ENCODE measurements at regions not wholly inside any gene's neighbourhood (a gene's known extent, or its start where the extent isn't known, plus 50 kb on each side); places are given as distances from the start of the nearest gene placed in this dataset.

DNA sequence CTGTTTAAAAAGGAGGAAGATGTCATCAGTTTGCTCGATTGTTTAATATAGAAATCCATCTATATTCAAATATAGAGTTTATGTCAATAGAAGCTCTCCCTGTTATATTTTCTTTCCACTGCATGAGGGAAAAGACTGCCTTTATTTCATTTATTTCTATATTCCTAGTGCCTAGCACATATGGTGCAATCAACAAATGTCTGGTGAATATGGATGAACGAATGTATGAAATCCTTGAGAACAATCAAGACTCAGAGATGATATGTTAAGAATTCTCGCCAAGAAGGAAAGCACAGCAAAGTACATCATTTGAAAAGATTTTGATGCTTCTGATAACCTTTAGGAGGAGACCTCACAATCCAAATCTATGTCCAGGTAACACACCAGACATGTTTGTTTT is 296.0 kb upstream of the LMO3 start:
- CTCF ChIA-PET (ENCODE audit: unreplicated experiment) = no interaction called here
- Histone ChIP-seq H3K4me2 (ENCODE audit: low read length) (no peak overlapping the region), H3K4me1 (ENCODE audit: insufficient read depth, low read length, poor library complexity, severe bottlenecking) (no peaks in the 10 kb centered on the region), H3K27ac (ENCODE audit: low read depth, low read length, poor library complexity, severe bottlenecking) (no peak overlapping the region), H2AFZ (ENCODE audit: low read length) (no peak overlapping the region), H3K36me3 (ENCODE audit: insufficient read depth, low read length) (no peaks in the 10 kb centered on the region), H3K9me3 (ENCODE audit: low read length) (no peaks in the 10 kb centered on the region), H3K9me2 (ENCODE audit: insufficient read depth, low read length) (no peaks in the 10 kb centered on the region), H3K4me3 (ENCODE audit: low read depth, low read length, poor library complexity, severe bottlenecking) (no peak overlapping the region), H3K79me2 (ENCODE audit: insufficient read depth, low read depth, low read length) (no peaks in the 10 kb centered on the region), H4K20me1 (ENCODE audit: insufficient read depth, low read length) (no peaks in the 10 kb centered on the region)
- DNase-seq (ENCODE audit: low spot score) = no peak
- POLR2A ChIA-PET = interaction anchor here (0.5 to 0.6 kb wide), 2 partner anchors 39 to 88 kb away, joined by 3 to 6 read pairs; no protein-coding TSS in a partner anchor
- BruUV-seq (replicated peaks) = no TSS peak
- intact Hi-C loops (cut with micrococcal nuclease; ENCODE audit: unreplicated experiment) = no loop called here
- TF ChIP-seq, protein P1, sequence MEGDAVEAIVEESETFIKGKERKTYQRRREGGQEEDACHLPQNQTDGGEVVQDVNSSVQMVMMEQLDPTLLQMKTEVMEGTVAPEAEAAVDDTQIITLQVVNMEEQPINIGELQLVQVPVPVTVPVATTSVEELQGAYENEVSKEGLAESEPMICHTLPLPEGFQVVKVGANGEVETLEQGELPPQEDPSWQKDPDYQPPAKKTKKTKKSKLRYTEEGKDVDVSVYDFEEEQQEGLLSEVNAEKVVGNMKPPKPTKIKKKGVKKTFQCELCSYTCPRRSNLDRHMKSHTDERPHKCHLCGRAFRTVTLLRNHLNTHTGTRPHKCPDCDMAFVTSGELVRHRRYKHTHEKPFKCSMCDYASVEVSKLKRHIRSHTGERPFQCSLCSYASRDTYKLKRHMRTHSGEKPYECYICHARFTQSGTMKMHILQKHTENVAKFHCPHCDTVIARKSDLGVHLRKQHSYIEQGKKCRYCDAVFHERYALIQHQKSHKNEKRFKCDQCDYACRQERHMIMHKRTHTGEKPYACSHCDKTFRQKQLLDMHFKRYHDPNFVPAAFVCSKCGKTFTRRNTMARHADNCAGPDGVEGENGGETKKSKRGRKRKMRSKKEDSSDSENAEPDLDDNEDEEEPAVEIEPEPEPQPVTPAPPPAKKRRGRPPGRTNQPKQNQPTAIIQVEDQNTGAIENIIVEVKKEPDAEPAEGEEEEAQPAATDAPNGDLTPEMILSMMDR (conservative IDR thresholded peaks at IDR 0.05; ENCODE audit: low read length) = no peak

DNA sequence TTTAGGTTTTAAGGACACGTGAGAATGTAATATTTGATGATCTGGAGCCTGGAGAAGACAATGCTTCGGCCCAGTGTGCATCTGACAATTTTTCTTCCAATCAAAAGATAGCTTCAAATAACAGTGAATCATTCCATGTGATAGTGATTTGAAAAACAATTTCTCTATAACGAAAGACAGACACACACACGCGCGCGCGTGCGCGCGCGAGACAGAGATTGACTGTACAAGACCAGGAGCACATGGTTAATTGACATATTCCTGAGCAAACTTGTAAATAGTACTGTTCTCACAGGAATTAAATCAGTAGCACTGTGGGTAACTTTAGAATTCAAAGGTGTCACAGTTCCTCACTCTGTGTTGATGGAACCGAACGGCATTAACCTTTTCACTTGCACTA is 287.5 kb upstream of the LMO3 start:
- Histone ChIP-seq H3K79me2 (ENCODE audit: insufficient read depth, low read depth, low read length) (no peaks in the 10 kb centered on the region), H3K9me2 (ENCODE audit: insufficient read depth, low read length) (no peaks in the 10 kb centered on the region), H3K4me1 (ENCODE audit: insufficient read depth, low read length, poor library complexity, severe bottlenecking) (no peaks in the 10 kb centered on the region), H2AFZ (ENCODE audit: low read length) (no peak overlapping the region), H3K4me2 (ENCODE audit: low read length) (no peak overlapping the region), H3K9me3 (ENCODE audit: low read length) (no peaks in the 10 kb centered on the region), H3K27ac (ENCODE audit: low read depth, low read length, poor library complexity, severe bottlenecking) (no peak overlapping the region), H3K4me3 (ENCODE audit: low read depth, low read length, poor library complexity, severe bottlenecking) (no peak overlapping the region), H3K36me3 (ENCODE audit: insufficient read depth, low read length) (no peaks in the 10 kb centered on the region), H4K20me1 (ENCODE audit: insufficient read depth, low read length) (no peaks in the 10 kb centered on the region)
- ChIA-PET POLR2A (interaction anchor here (0.6 to 1.1 kb wide), 3 partner anchors 11 to 1238 kb away, joined by 3 to 6 read pairs (median 4); no protein-coding TSS in a partner anchor), CTCF (ENCODE audit: unreplicated experiment) (no interaction called here)
- TF ChIP-seq, protein P1 (conservative IDR thresholded peaks at IDR 0.05; ENCODE audit: low read length) = no peak
- TF ChIP-seq EZH2phosphoT487 (IDR thresholded peaks at IDR 0.05; ENCODE audit: borderline replicate concordance, low read depth, low read length) = no peak
- intact Hi-C loops (cut with micrococcal nuclease; ENCODE audit: unreplicated experiment) = no loop called here
- BruUV-seq (replicated peaks) = no TSS peak
- no peak for DNase-seq (ENCODE audit: low spot score)

DNA sequence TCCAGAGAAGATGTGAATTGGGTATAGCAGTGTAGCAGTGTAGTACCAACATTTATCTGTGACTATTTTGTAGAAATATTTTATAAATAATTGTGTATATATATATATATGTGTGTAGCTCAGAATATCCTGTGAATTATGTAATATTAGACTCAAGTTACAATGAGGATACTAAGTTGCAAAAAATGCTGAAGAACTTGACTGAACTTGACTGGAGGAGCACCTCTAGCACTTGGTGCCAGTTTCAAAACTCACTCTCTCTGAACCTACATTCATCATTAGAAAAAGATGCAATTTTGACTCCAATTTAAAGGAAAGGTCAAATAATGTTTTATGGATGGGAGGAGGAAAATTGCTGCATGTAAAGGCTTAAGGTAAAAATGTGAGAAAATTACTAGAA is 285.7 kb upstream of the LMO3 start:
- BruUV-seq (replicated peaks) = no TSS peak

More for the DNA sequence above, 285.7 kb upstream of the LMO3 start:
- no peak for DNase-seq (ENCODE audit: low spot score)
- ChIA-PET POLR2A (no interaction called here), CTCF (ENCODE audit: unreplicated experiment) (no interaction called here)
- no peaks in the 10 kb centered on the region for H3K9me3 ChIP-seq (ENCODE audit: low read length)
- H3K79me2 ChIP-seq (ENCODE audit: insufficient read depth, low read depth, low read length) = no peaks in the 10 kb centered on the region
- TF ChIP-seq EZH2phosphoT487 (IDR thresholded peaks at IDR 0.05; ENCODE audit: borderline replicate concordance, low read depth, low read length) = no peak
- TF ChIP-seq, protein P1 (conservative IDR thresholded peaks at IDR 0.05; ENCODE audit: low read length) = no peak
- H3K4me1 ChIP-seq (ENCODE audit: insufficient read depth, low read length, poor library complexity, severe bottlenecking) = no peaks in the 10 kb centered on the region
- H3K36me3 ChIP-seq (ENCODE audit: insufficient read depth, low read length) = no peaks in the 10 kb centered on the region
- no peak overlapping the region for H2AFZ ChIP-seq (ENCODE audit: low read length)
- H4K20me1 ChIP-seq (ENCODE audit: insufficient read depth, low read length) = no peaks in the 10 kb centered on the region
- no peak overlapping the region for H3K4me3 ChIP-seq (ENCODE audit: low read depth, low read length, poor library complexity, severe bottlenecking)
- no peaks in the 10 kb centered on the region for H3K9me2 ChIP-seq (ENCODE audit: insufficient read depth, low read length)
- H3K27ac ChIP-seq (ENCODE audit: low read depth, low read length, poor library complexity, severe bottlenecking) = no peak overlapping the region
- intact Hi-C loops (cut with micrococcal nuclease; ENCODE audit: unreplicated experiment) = no loop called here
- no peak overlapping the region for H3K4me2 ChIP-seq (ENCODE audit: low read length)
